PC-3 (cell line): ENCODE measurements at regions not wholly inside any gene's neighbourhood (a gene's known extent, or its start where the extent isn't known, plus 50 kb on each side); places are given as distances from the start of the nearest gene placed in this dataset.

Experiments
- EZH2 ChIP-seq: fragments of 300-600 bp; sonication (generic); IDR thresholded peaks from one replicate; pipeline ENCODE4 v1.6.1; 2017; ENCODE audit warnings: antibody characterized with exemption, mild to moderate bottlenecking, low read length; ENCODE audit not compliant: unreplicated experiment
- EZH2phosphoT487 ChIP-seq: fragments of 300-600 bp; sonication (generic); IDR thresholded peaks from 2 replicates; pipeline ENCODE4 v1.6.1; 2018; ENCODE audit warnings: mild to moderate bottlenecking, antibody characterized with exemption, low read length, borderline replicate concordance
- TF ChIP-seq, protein P1 (sequence below): fragments of 300-600 bp; sonication (generic); conservative IDR thresholded peaks from 2 replicates; pipeline ENCODE4 v1.5.1; 2017; ENCODE audit warnings: antibody characterized with exemption, low read depth, mild to moderate bottlenecking, low read length

DNA sequence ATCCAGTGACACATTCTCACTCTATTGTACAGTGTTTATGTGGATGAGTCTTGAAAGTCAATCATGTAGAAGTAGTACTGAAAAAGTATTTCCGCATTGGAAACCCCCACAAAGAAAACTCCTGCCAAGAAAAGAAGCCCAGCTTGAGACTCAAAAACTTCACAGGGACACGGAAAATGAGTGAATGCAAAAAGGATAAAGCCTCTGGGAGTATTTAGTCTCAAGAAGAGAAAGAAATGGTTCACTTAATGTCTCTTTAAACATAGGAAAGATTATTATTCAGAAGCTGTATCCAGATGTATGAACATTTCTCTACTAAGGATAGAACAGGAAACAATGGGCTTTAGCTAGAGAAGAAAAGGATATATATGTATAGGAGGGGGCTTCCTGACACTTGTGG lies 304.5 kb downstream of the BARHL2 start:
- TF ChIP-seq, protein P1, sequence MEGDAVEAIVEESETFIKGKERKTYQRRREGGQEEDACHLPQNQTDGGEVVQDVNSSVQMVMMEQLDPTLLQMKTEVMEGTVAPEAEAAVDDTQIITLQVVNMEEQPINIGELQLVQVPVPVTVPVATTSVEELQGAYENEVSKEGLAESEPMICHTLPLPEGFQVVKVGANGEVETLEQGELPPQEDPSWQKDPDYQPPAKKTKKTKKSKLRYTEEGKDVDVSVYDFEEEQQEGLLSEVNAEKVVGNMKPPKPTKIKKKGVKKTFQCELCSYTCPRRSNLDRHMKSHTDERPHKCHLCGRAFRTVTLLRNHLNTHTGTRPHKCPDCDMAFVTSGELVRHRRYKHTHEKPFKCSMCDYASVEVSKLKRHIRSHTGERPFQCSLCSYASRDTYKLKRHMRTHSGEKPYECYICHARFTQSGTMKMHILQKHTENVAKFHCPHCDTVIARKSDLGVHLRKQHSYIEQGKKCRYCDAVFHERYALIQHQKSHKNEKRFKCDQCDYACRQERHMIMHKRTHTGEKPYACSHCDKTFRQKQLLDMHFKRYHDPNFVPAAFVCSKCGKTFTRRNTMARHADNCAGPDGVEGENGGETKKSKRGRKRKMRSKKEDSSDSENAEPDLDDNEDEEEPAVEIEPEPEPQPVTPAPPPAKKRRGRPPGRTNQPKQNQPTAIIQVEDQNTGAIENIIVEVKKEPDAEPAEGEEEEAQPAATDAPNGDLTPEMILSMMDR = no peak
- TF ChIP-seq EZH2 = no peak
- TF ChIP-seq EZH2phosphoT487 = no peak
